ENCODE measurements at regions not wholly inside any gene's neighbourhood (a gene's known extent, or its start where the extent isn't known, plus 50 kb on each side); places are given as distances from the start of the nearest gene placed in this dataset.

DNA sequence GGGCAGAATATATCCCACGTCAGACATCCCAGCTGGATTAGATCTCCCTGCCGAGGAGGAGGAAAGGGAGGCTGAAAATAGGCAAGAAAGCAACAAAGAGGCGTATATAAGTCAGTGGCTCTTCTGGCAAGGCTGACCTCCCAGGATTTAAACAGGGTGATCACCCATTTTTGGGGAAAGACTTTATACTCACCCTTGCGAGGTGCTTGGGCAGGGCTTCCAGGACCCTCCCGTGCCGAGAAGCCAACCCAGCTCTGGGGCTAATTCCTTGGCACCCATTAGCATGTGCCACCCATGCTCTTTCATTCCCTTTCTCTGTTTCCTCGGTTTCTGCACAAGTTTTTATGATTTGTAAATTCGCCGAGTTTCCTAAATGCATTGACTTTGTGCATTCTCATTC is 230.2 kb upstream of the IRX2 start:
- Histone ChIP-seq H3K4me1 (ENCODE audit: control insufficient read depth, extremely low read depth, insufficient read depth, low read length) (no peaks in the 10 kb centered on the region), H3K4me3 (replicated peaks in 1 of 4; ENCODE audit: control extremely low read depth in 1 of 4, insufficient read depth in 1 of 4, low read depth in 3 of 4, low read length in 4 of 4) (no peak overlapping the region), H3K9me3 (ENCODE audit: control insufficient read depth, insufficient read depth, low read depth, low read length) (no peaks in the 10 kb centered on the region), H3K79me2 (ENCODE audit: control insufficient read depth, insufficient read depth, low read length) (no peaks in the 10 kb centered on the region), H3K4me2 (ENCODE audit: extremely low read depth, insufficient read depth, low read length) (no peak overlapping the region), H3K36me3 (ENCODE audit: control insufficient read depth, insufficient read depth, low read length) (no peaks in the 10 kb centered on the region), H4K20me1 (ENCODE audit: control insufficient read depth, extremely low read depth, insufficient read depth, low read length) (no peaks in the 10 kb centered on the region), H3K27ac (ENCODE audit: insufficient read depth, low read length) (no peak overlapping the region), H3K9ac (ENCODE audit: insufficient read depth, low read length) (no peak overlapping the region), H2AFZ (ENCODE audit: low read length) (no peak overlapping the region), H3K27me3 (ENCODE audit: control insufficient read depth, insufficient read depth, low read length) (no peaks in the 10 kb centered on the region)
- no peak for TF ChIP-seq EZH2 (IDR thresholded peaks at IDR 0.05; ENCODE audit: low read length, missing control alignments)
- TF ChIP-seq, protein P1, sequence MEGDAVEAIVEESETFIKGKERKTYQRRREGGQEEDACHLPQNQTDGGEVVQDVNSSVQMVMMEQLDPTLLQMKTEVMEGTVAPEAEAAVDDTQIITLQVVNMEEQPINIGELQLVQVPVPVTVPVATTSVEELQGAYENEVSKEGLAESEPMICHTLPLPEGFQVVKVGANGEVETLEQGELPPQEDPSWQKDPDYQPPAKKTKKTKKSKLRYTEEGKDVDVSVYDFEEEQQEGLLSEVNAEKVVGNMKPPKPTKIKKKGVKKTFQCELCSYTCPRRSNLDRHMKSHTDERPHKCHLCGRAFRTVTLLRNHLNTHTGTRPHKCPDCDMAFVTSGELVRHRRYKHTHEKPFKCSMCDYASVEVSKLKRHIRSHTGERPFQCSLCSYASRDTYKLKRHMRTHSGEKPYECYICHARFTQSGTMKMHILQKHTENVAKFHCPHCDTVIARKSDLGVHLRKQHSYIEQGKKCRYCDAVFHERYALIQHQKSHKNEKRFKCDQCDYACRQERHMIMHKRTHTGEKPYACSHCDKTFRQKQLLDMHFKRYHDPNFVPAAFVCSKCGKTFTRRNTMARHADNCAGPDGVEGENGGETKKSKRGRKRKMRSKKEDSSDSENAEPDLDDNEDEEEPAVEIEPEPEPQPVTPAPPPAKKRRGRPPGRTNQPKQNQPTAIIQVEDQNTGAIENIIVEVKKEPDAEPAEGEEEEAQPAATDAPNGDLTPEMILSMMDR (conservative IDR thresholded peaks at IDR 0.05 in 1 of 2, IDR thresholded peaks at IDR 0.05 in 1 of 2; ENCODE audit: low read depth in 1 of 2, low read length in 2 of 2): no peak
- DNase-seq (ENCODE audit: low read depth in 2 of 2): no peak

DNA sequence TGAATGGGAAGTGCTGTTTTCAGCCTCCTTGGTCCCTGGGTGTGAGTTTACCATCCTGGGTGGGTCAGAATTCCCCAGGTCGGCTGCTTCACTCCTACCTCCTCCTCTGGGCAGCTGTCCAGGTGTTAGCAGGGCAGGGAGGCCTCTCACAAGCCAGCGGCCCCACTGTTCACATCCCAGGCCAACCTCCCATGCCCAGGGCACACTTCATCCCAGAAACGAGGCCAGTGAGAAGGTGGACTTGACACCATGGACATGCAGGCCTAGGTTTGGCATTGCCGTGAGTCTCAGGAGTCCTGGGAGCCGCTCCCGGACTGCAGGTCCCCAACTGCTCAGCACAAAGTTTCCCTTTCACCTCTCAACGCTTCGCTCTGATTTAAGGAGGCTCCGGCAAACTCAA is 229.6 kb upstream of the IRX2 start:
- Histone ChIP-seq H3K27ac (ENCODE audit: insufficient read depth, low read length) (no peak overlapping the region), H3K4me3 (replicated peaks in 1 of 4; ENCODE audit: control extremely low read depth in 1 of 4, insufficient read depth in 1 of 4, low read depth in 3 of 4, low read length in 4 of 4) (no peak overlapping the region), H3K4me2 (ENCODE audit: extremely low read depth, insufficient read depth, low read length) (no peak overlapping the region), H3K9ac (ENCODE audit: insufficient read depth, low read length) (no peak overlapping the region), H3K79me2 (ENCODE audit: control insufficient read depth, insufficient read depth, low read length) (no peaks in the 10 kb centered on the region), H3K9me3 (ENCODE audit: control insufficient read depth, insufficient read depth, low read depth, low read length) (no peaks in the 10 kb centered on the region), H4K20me1 (ENCODE audit: control insufficient read depth, extremely low read depth, insufficient read depth, low read length) (no peaks in the 10 kb centered on the region), H2AFZ (ENCODE audit: low read length) (no peak overlapping the region), H3K36me3 (ENCODE audit: control insufficient read depth, insufficient read depth, low read length) (no peaks in the 10 kb centered on the region), H3K27me3 (ENCODE audit: control insufficient read depth, insufficient read depth, low read length) (no peaks in the 10 kb centered on the region), H3K4me1 (ENCODE audit: control insufficient read depth, extremely low read depth, insufficient read depth, low read length) (no peaks in the 10 kb centered on the region)
- DNase-seq (ENCODE audit: low read depth in 2 of 2): no peak
- TF ChIP-seq, protein P1 (conservative IDR thresholded peaks at IDR 0.05 in 1 of 2, IDR thresholded peaks at IDR 0.05 in 1 of 2; ENCODE audit: low read depth in 1 of 2, low read length in 2 of 2): no peak
- no peak for TF ChIP-seq EZH2 (IDR thresholded peaks at IDR 0.05; ENCODE audit: low read length, missing control alignments)

DNA sequence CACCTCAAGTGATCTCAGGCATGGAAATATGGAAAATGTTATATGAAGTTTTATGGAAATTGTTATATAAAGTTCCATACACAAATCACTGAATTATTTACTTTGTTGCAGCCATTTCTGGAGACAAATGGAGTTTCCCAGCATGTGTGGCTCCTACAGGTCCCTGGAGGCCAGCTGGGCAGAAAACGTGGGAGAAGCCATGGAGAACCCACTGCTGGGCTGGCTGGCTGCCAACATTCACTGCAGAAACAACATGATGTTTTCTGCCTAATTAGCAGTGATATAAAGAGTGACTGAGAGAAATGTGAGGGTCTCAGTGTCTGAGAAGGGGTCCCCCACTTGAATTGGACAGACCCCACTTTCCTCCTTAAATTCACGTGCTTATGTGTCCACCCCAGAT is 208.8 kb upstream of the IRX2 start:
- H3K9ac ChIP-seq (ENCODE audit: insufficient read depth, low read length): no peak overlapping the region
- no peaks in the 10 kb centered on the region for H3K4me1 ChIP-seq (ENCODE audit: control insufficient read depth, extremely low read depth, insufficient read depth, low read length)
- H3K36me3 ChIP-seq (ENCODE audit: control insufficient read depth, insufficient read depth, low read length): no peaks in the 10 kb centered on the region
- no peak for DNase-seq (ENCODE audit: low read depth in 2 of 2)
- H3K9me3 ChIP-seq (ENCODE audit: control insufficient read depth, insufficient read depth, low read depth, low read length): no peaks in the 10 kb centered on the region
- no peak for TF ChIP-seq EZH2 (IDR thresholded peaks at IDR 0.05; ENCODE audit: low read length, missing control alignments)
- TF ChIP-seq, protein P1 (conservative IDR thresholded peaks at IDR 0.05 in 1 of 2, IDR thresholded peaks at IDR 0.05 in 1 of 2; ENCODE audit: low read depth in 1 of 2, low read length in 2 of 2): no peak
- no peaks in the 10 kb centered on the region for H3K27me3 ChIP-seq (ENCODE audit: control insufficient read depth, insufficient read depth, low read length)
- no peak overlapping the region for H2AFZ ChIP-seq (ENCODE audit: low read length)
- no peak overlapping the region for H3K27ac ChIP-seq (ENCODE audit: insufficient read depth, low read length)
- no peaks in the 10 kb centered on the region for H3K79me2 ChIP-seq (ENCODE audit: control insufficient read depth, insufficient read depth, low read length)
- no peak overlapping the region for H3K4me3 ChIP-seq (replicated peaks in 1 of 4; ENCODE audit: control extremely low read depth in 1 of 4, insufficient read depth in 1 of 4, low read depth in 3 of 4, low read length in 4 of 4)
- H3K4me2 ChIP-seq (ENCODE audit: extremely low read depth, insufficient read depth, low read length): no peak overlapping the region
- no peaks in the 10 kb centered on the region for H4K20me1 ChIP-seq (ENCODE audit: control insufficient read depth, extremely low read depth, insufficient read depth, low read length)
